22Rv1 (cell line): ENCODE measurements at regions not wholly inside any gene's neighbourhood (a gene's known extent, or its start where the extent isn't known, plus 50 kb on each side); places are given as distances from the start of the nearest gene placed in this dataset.

Experiments used
- CTCF ChIP-seq: fragments of 450-650 bp; IDR thresholded peaks from 2 replicates; pipeline ENCODE4 v1.5.1; 2017; ENCODE audit warnings: mild to moderate bottlenecking
- ZFX ChIP-seq: fragments of 450-650 bp; IDR thresholded peaks from 2 replicates; pipeline ENCODE4 v1.6.1; 2017; ENCODE audit warnings: antibody characterized with exemption, borderline replicate concordance

GRCh38 chr18:55844382-55844781 is 256.4 kb upstream of the TCF4 start:
- TF ChIP-seq CTCF (no peak), ZFX (no peak)
